HL-60/S4 treated with phorbol 12-myristate 13-acetate at 8.2 ng/mL for 4 days and 3 days (cell line): ENCODE measurements at regions not wholly inside any gene's neighbourhood (a gene's known extent, or its start where the extent isn't known, plus 50 kb on each side); places are given as distances from the start of the nearest gene placed in this dataset.

Experiments
- in situ Hi-C: fragments of 300-500 bp; cut with MboI; formaldehyde crosslinking; loops from 2 replicates; pipeline ENCODE4 v1.15.0; 2022; ENCODE audit warnings: low sequenced_read_pairs

- in situ Hi-C loops, result no loop called here
Measured at GRCh38 chr2:14114275-14114674, 518.2 kb upstream of the LRATD1 start.

DNA sequence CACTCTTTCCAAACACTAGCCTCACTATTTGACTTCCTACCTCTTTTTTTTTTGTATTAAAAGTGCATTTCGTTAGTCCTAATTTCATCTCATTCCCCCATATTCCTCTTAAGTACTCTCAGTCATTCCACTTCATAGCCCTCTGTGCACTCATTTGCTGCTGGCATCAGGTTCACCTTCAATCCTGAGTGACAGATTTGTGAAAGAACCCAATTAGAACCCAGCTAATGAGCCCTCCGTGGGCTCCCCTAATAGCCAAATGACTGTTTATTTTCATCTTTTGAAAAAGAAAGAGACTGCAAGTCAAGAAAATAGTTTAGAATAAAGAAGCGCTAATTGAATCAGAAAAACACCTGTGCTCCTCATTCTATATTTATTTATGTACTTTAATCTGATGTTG, 512.1 kb upstream of the LRATD1 start:
- in situ Hi-C loops, result no loop called here

DNA sequence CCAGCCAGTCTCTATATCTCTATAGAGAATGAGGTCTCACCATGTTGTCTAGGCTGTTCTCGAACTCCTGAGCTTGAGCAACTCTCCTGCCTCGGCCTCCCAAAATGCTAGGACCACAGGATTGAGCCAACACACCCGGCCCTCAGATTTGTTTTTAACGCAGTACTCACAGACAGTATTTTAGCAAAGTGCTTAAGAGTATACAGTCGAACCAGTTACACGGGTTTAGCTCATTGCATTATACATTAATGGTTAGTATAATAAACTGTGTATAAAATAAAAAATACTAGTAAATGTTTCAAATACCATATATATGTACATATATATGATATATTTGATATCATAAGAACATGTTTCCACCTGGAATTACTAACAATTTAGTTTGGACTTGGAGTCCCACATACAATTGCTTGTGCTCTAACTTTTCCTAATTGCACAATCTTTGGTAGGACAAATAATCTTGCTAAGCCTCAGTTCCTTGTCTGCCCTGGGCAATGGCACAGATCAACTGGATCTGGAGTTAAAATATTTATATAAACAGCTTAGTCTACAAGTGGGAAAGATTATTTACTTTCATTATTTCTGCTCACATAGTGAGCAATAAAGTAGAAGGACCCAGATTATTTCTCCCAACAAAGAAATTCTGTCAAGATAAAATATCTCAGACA, 508.9 kb upstream of the LRATD1 start:
- in situ Hi-C loops, result no loop called here

DNA sequence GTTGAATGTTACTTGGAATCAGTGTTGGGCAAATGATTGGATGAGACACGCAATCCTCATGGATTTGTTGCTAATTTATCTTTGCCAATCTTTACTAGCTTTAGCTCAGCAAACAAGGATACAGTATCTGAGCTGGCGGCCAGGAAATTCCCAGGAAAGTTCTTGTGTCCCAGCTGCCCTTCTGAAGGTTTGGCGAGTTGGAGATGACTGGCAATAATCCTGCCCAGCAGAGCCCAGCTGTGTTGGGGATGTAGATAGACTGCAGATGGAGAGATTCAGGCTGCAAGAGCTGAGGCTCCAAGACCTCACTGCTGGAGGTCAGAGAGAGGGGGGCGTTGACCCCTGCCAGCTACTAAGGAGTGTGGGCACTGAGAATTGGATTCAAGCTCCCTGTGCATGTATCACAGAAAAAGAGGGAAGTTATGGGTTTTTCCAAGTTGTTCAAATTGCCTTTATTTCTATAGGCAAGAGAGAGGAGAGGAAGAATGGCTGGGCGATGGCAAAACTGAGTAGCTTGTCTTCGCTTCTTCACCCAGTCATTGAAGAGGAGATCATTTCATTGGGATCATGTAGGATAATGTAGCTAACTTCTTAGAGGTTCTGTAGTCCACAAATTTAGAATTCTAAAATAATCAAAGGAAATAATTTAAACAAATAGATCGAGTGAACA, 506.8 kb upstream of the LRATD1 start:
- in situ Hi-C loops, result no loop called here

GRCh38 chr2:14126846-14127245, 505.7 kb upstream of the LRATD1 start:
- in situ Hi-C loops, result no loop called here

DNA sequence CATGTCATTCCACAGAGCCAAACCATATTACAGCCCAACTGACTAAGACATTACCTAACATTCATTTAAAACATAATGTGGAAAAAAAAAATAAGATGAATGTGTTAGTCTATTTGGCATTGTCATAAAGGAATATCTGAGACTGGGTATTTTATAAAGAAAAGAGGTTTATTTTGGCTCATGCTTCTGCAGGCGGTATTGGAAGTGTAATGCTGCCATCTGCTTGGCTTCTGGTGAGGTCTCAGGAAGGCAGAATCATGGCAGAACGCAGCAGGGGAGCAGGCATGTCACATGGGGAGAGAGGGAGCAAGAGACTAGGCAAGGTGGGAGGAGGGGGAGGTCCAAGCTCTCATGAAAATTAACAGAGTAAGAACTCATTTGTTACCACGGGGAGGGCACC, 504.8 kb upstream of the LRATD1 start:
- in situ Hi-C loops, result no loop called here

DNA sequence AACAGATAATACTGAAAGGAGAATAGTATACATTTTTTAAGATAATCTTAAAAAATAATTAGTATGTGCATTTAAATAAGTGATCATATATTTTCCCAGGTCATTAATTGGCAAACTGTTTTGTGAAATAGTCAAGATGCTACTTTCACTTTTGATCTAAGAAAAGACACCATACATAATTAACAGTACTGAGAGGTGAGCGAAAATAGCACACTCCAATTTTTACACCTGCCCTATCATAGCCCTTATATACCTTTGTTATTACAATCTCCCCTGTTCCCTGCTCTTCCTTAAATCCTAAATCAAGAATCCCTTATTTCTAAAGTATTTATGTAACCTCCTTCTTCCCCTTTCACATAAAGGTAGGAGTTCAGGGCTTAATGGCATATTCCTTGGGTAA, 500.1 kb upstream of the LRATD1 start:
- in situ Hi-C loops, result no loop called here

GRCh38 chr2:14134771-14135170, 497.7 kb upstream of the LRATD1 start:
- in situ Hi-C loops, result no loop called here

DNA sequence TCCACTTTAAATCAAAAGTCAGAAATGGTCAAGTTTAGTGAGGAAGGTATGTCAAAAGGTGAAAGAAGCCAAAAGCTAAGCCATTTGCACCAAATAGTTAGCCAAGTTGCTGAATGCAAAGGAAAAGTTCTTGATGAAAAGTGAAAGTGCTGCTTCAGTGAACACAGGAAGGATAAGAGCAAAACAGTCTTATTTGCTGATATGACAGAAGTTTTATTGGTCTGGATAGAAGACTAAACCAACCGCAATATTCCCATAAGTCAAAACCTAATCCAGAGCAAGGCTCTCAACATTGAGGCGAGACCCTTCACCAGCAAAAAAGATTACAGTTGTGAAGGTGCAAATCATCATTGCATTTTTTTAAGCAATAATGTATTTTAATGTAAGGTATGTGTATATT, 496.5 kb upstream of the LRATD1 start:
- in situ Hi-C loops, result no loop called here

DNA sequence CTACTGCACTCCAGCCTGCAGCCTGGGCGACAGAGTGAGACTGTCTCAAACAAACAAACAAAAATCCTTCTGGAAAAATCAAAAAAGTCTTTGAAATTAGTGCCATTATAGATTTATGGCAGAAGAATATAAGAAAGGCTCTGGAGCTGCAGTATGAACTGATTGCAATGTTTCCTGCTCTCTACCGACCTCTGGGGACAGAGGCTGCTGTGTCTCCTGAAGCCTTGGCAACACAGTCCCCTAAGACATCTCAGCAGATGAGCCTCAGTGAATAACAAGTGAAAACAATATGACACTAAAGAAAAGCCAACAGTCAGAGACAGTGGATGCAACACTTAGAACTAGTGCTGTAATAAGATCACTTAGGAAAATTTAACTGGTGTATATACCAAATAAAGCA, 494.9 kb upstream of the LRATD1 start:
- in situ Hi-C loops, result no loop called here

DNA sequence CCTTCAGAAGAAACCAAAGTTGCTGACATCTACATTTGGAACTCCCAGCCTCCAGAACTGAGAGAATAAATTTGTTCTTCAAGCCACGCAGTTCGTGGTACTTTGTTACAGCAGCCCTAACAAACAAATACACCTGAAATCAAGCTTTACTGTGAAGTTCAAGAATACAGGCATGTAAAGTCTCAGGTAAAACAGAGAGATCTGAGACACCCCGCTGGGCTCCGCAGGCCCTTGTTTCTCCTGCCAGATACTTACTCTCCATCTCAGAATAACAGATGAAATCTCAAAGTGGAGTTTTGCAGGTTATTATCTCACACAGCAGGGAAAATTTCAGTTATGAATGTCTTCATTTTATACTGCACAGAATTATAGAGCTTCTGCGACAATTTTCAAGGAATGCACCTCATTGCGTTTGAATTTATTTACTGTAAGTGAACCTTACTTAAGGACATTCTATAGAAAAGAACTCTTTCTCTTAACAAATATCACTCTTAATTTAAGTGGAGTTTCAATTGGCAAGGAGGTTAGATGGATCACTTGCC, 492.4 kb upstream of the LRATD1 start:
- in situ Hi-C loops, result no loop called here

- in situ Hi-C loops, result no loop called here
Measured at GRCh38 chr2:14143435-14143834, 489.1 kb upstream of the LRATD1 start.

DNA sequence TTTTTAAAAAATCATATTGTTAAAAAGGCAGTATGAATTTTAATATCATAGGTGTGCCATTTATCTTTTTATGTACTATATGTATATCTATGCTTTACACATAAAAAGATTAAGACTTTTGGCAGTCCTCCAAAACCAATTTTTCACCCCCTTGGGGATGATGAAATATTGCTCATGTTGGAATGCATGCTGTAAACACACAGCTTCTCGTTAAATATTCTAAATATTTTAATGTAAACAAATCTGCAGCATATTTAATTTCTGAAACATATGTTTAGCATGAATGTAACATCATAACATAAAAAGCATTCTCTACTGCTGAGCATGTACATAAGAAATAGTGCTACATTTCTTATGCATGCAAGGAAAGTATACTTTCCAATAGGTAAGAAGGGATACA, 484.3 kb upstream of the LRATD1 start:
- in situ Hi-C loops, result no loop called here

DNA sequence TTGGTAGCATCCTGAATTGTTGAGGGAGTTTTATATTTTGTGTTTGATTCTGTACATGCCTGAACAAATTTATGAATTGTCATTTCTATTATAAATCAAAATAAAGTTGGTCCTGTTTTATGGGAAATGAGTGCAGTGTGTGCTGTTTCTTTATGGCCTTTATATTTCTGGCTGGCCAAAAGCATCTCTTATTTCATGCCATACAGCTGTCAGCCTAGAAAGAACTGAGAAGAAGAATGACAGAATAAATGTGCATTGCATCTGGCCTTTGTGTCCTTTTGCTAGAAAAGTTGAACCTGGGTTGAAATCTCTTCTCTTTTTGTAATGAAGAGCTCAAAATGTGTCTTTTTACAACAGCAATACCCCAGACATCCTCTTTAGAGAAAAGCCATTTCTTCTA, 474.7 kb upstream of the LRATD1 start:
- in situ Hi-C loops, result no loop called here

DNA sequence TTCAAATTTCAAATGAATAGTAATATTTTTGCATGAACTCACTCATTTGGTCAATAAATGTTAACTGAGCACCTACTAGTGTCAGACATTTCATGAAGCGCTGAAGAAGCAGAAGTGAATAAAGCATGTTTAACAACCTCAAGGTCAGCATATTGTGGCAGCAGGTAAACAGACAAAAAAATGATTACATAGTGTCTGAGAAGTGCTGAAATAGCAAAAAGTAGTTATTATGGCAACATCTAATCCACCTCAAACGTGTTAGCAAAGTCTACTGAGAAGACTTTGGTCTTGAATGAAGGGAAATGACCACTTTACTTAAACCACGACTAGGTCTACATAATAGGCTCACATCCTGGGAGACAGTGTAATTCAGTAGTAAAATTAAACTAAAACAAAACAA, 452.2 kb upstream of the LRATD1 start:
- in situ Hi-C loops, result no loop called here

- in situ Hi-C loops, result no loop called here
Measured at GRCh38 chr2:14182227-14182946, 450.1 kb upstream of the LRATD1 start.

DNA sequence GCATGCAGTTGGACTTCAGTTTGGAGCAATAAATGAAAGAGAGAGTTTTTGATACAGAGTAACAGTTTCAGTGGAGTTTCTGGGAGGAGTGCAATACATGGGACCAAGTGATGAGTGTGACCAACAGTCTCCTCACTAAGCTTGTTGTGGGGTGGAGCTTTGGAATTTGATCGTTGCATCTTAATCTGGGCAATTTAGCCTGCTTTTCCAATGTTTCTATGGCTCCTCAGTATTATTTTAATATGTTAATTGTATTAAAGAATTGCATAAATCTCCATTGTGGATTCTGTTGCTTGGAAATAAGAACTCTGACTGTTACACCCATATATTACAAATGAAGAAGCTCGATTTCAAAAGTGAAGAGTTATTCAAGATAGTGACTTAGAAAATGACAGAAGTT, 446.6 kb upstream of the LRATD1 start:
- in situ Hi-C loops, result no loop called here

- in situ Hi-C loops, result no loop called here
Measured at GRCh38 chr2:14188446-14188845, 444.1 kb upstream of the LRATD1 start.

DNA sequence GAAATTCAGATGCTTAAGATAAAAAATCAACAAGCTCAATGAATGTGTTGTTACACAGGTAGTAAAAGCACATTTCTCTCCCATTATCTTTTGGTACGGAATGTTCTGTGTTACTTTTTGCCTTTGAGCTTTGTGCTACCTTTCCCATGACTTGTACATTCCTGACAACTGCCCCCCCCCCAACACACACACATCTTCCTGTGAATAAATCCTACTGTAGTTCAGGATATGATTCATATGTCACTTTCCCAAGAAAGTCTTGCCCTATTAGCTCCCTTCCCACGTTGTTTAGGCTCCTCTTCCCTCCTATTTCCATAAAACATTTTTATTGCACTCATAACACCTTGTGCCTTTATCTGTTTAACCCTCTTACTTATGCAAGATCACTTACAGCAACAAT, 442.6 kb upstream of the LRATD1 start:
- in situ Hi-C loops, result no loop called here

- in situ Hi-C loops, result no loop called here
Measured at GRCh38 chr2:14194233-14194632, 438.3 kb upstream of the LRATD1 start.

- in situ Hi-C loops, result no loop called here
Measured at GRCh38 chr2:14197293-14197692, 435.2 kb upstream of the LRATD1 start.

- in situ Hi-C loops, result no loop called here
Measured at GRCh38 chr2:14199040-14199439, 433.5 kb upstream of the LRATD1 start.
